Loucy (cell line): ENCODE measurements at regions not wholly inside any gene's neighbourhood (a gene's known extent, or its start where the extent isn't known, plus 50 kb on each side); places are given as distances from the start of the nearest gene placed in this dataset.

Source experiments
- H2AFZ ChIP-seq: fragments of 200-600 bp; sonication (generic); 2 replicates; pipeline ENCODE4 v1.6.0; 2016; ENCODE audit warnings: antibody characterized with exemption, mild to moderate bottlenecking, low read length, moderate library complexity
- H3F3A ChIP-seq: fragments of 200-600 bp; 2 replicates; pipeline ENCODE4 v1.6.0; 2016; ENCODE audit warnings: antibody characterized with exemption, low read depth, mild to moderate bottlenecking
- H3K27me3 ChIP-seq: fragments of 200-600 bp; sonication (generic); 2 replicates; pipeline ENCODE4 v1.6.1; 2014; ENCODE audit warnings: low read length, mild to moderate bottlenecking; ENCODE audit not compliant: insufficient read depth, poor library complexity, severe bottlenecking
- H3K36me3 ChIP-seq: fragments of 200-600 bp; sonication (generic); 2 replicates; pipeline ENCODE4 v1.6.1; 2016; ENCODE audit warnings: low read length; ENCODE audit not compliant: insufficient read depth
- H3K4me1 ChIP-seq: fragments of 200-600 bp; sonication (generic); 2 replicates; pipeline ENCODE4 v1.5.1; 2014; ENCODE audit warnings: low read length, mild to moderate bottlenecking; ENCODE audit not compliant: insufficient read depth, poor library complexity, severe bottlenecking
- H3K4me2 ChIP-seq: fragments of 200-600 bp; sonication (generic); 2 replicates; pipeline ENCODE4 v1.6.0; 2014; ENCODE audit warnings: antibody characterized with exemption, low read length, low read depth, mild to moderate bottlenecking; ENCODE audit not compliant: poor library complexity, severe bottlenecking
- H3K4me3 ChIP-seq: fragments of 200-600 bp; sonication (generic); 2 replicates; pipeline ENCODE4 v1.5.1; 2014; ENCODE audit warnings: low read length, mild to moderate bottlenecking, mixed read lengths; ENCODE audit not compliant: poor library complexity, severe bottlenecking
- H3K79me2 ChIP-seq: fragments of 200-600 bp; sonication (generic); 2 replicates; pipeline ENCODE4 v1.6.1; 2014; ENCODE audit warnings: low read length; ENCODE audit not compliant: insufficient read depth
- H3K9ac ChIP-seq: fragments of 200-600 bp; sonication (generic); 2 replicates; pipeline ENCODE4 v1.6.0; 2014; ENCODE audit warnings: mild to moderate bottlenecking, low read depth, low read length, moderate library complexity; ENCODE audit not compliant: poor library complexity, severe bottlenecking
- H3K9me2 ChIP-seq: fragments of 200-600 bp; sonication (generic); replicated peaks from 2 replicates; pipeline ENCODE4 v1.6.1; 2016; ENCODE audit warnings: low read depth, low read length, mixed read lengths
- H3K9me3 ChIP-seq: fragments of 200-600 bp; sonication (generic); 2 replicates; pipeline ENCODE4 v1.6.1; 2014; ENCODE audit warnings: mild to moderate bottlenecking, antibody characterized with exemption, low read length, low read depth; ENCODE audit not compliant: insufficient read depth
- H4K20me1 ChIP-seq: fragments of 200-600 bp; sonication (generic); 2 replicates; pipeline ENCODE4 v1.6.0; 2014; ENCODE audit warnings: antibody characterized with exemption, low read length, mild to moderate bottlenecking; ENCODE audit not compliant: insufficient read depth, poor library complexity, severe bottlenecking
- EZH2phosphoT487 ChIP-seq: fragments of 200-600 bp; IDR thresholded peaks from 2 replicates; pipeline ENCODE4 v1.6.1; 2018; ENCODE audit warnings: antibody characterized with exemption, mild to moderate bottlenecking, moderate library complexity, borderline replicate concordance
- TF ChIP-seq, protein P1 (sequence below): fragments of 200-600 bp; sonication (generic); conservative IDR thresholded peaks from 2 replicates; pipeline ENCODE4 v1.5.1; 2014; ENCODE audit warnings: mild to moderate bottlenecking, antibody characterized with exemption, low read length

DNA sequence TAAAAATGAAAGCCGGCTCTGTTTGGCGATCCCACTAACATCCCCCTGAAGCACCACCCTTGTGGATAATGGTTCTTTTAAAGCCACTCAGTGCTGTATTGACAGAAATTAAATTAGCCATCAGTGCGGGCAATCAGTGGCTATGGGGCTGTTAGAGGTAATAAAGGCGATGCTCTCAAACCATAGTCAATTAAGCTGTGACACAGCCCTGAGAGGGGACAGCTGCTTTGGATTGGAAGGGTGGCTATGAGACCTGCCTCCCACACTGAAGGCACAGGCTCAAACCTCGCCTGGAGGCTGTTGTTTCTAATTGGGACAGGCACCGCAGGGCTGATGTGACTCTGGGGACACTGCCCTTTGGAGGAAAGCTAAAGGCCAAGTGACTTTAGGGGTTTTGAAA lies 562.2 kb downstream of the VRK1 start:
- no peaks in the 10 kb centered on the region for H3K27me3 ChIP-seq
- no peak for TF ChIP-seq EZH2phosphoT487
- TF ChIP-seq, protein P1, sequence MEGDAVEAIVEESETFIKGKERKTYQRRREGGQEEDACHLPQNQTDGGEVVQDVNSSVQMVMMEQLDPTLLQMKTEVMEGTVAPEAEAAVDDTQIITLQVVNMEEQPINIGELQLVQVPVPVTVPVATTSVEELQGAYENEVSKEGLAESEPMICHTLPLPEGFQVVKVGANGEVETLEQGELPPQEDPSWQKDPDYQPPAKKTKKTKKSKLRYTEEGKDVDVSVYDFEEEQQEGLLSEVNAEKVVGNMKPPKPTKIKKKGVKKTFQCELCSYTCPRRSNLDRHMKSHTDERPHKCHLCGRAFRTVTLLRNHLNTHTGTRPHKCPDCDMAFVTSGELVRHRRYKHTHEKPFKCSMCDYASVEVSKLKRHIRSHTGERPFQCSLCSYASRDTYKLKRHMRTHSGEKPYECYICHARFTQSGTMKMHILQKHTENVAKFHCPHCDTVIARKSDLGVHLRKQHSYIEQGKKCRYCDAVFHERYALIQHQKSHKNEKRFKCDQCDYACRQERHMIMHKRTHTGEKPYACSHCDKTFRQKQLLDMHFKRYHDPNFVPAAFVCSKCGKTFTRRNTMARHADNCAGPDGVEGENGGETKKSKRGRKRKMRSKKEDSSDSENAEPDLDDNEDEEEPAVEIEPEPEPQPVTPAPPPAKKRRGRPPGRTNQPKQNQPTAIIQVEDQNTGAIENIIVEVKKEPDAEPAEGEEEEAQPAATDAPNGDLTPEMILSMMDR = no peak
- no peak overlapping the region for H3K4me3 ChIP-seq
- no peaks in the 10 kb centered on the region for H3F3A ChIP-seq
- H3K4me2 ChIP-seq = no peak overlapping the region
- no peaks in the 10 kb centered on the region for H4K20me1 ChIP-seq
- no peak overlapping the region for H3K9ac ChIP-seq
- H2AFZ ChIP-seq = no peak overlapping the region
- no peaks in the 10 kb centered on the region for H3K4me1 ChIP-seq
- no peaks in the 10 kb centered on the region for H3K9me3 ChIP-seq
- H3K9me2 ChIP-seq = no peaks in the 10 kb centered on the region
- no peaks in the 10 kb centered on the region for H3K36me3 ChIP-seq
- no peaks in the 10 kb centered on the region for H3K79me2 ChIP-seq

DNA sequence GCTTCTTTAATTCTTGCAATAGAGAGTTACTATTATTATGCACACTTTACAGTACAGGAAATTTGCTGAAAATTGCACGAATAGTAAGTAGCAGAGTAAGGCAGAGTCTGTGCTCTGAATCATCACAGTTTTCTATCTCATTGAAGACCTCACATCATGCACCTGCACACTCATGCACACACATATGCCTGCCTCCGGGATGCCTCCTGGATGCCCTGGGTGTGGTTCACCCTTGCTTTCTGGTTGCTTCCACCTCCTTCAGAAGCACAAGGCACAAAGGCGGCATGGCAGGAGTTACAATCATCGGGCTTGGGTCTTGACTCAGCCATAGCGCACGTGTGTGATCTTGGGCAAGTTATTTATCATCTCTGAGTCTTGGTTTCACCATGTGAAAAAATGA lies 564.0 kb downstream of the VRK1 start:
- Histone ChIP-seq H3K9ac (no peak overlapping the region), H3K79me2 (no peaks in the 10 kb centered on the region), H3F3A (no peaks in the 10 kb centered on the region), H3K4me1 (no peaks in the 10 kb centered on the region), H3K27me3 (no peaks in the 10 kb centered on the region), H3K9me2 (no peaks in the 10 kb centered on the region), H4K20me1 (no peaks in the 10 kb centered on the region), H3K9me3 (no peaks in the 10 kb centered on the region), H3K4me3 (no peak overlapping the region), H3K4me2 (no peak overlapping the region), H3K36me3 (no peaks in the 10 kb centered on the region), H2AFZ (no peak overlapping the region)
- TF ChIP-seq, protein P1 = no peak
- TF ChIP-seq EZH2phosphoT487 = no peak

GRCh38 chr14:97361958-97362357 lies 564.8 kb downstream of the VRK1 start:
- no peak overlapping the region for H3K4me3 ChIP-seq
- no peaks in the 10 kb centered on the region for H3K4me1 ChIP-seq
- no peaks in the 10 kb centered on the region for H3K9me3 ChIP-seq
- no peak overlapping the region for H3K9ac ChIP-seq
- H3K79me2 ChIP-seq = no peaks in the 10 kb centered on the region
- H3K27me3 ChIP-seq = no peaks in the 10 kb centered on the region
- H3K36me3 ChIP-seq = no peaks in the 10 kb centered on the region
- H4K20me1 ChIP-seq = no peaks in the 10 kb centered on the region
- no peak overlapping the region for H2AFZ ChIP-seq
- no peaks in the 10 kb centered on the region for H3F3A ChIP-seq
- no peaks in the 10 kb centered on the region for H3K9me2 ChIP-seq
- no peak overlapping the region for H3K4me2 ChIP-seq
- TF ChIP-seq, protein P1 = no peak
- TF ChIP-seq EZH2phosphoT487 = no peak
